HepG2 (cell line): ENCODE measurements at regions not wholly inside any gene's neighbourhood (a gene's known extent, or its start where the extent isn't known, plus 50 kb on each side); places are given as distances from the start of the nearest gene placed in this dataset.

Experiments used
- ATAC-seq: fragments of 200-7000 bp; cut with Tn5 transposase; 3 replicates; pipeline ENCODE4 v1.9.1; 2020; ENCODE audit warnings: mild to moderate bottlenecking, moderate library complexity
- BruUV-seq: library from RNA; stranded (reverse); fragments of 400-500 nt; replicated peaks from 2 replicates; lab custom pipeline; 2021; lab: Mats Ljungman, UMichigan
- CTCF ChIA-PET: fragments of 300-600 bp; formaldehyde crosslinking; extraction: SDS; loops from one replicate; lab custom pipeline; 2021; ENCODE audit warnings: low total read pairs, inconsistent platforms, low intra/inter-chr PET ratio; lab: Yijun Ruan, JAX
- POLR2A ChIA-PET: fragments of 350-600 bp; sonication (Branson Sonifier 250); formaldehyde crosslinking; loops from one replicate; lab custom pipeline; 2020; ENCODE audit warnings: antibody characterized with exemption, inconsistent platforms; lab: Yijun Ruan, JAX
- DNase-seq: peaks from one replicate; pipeline ENCODE4 v3.0.0-alpha.2; 2015; ENCODE audit warnings: low spot score
- FAIRE-seq: peaks from 3 replicates; lab custom pipeline; 2011; peaks lifted over from hg19 to GRCh38; lab: Jason Lieb, UNC
- H2AFZ ChIP-seq: one replicate; pipeline ENCODE4 v1.6.1; 2011; ENCODE audit warnings: low read length, inconsistent platforms
- H3K27ac ChIP-seq: fragments of 300-600 bp; 3 replicates; pipeline ENCODE4 v1.8.0; 2011; ENCODE audit warnings: mixed run types, mild to moderate bottlenecking, mixed read lengths, low read length, inconsistent platforms; ENCODE audit not compliant: insufficient read depth; ENCODE audit errors: extremely low read length
- H3K27me3 ChIP-seq, 2 experiments: fragments of 200-600 bp in 1 of 2; 2 replicates in 1 of 2; 3 replicates in 1 of 2; pipeline versions ENCODE4 v1.6.0 to v1.8.0; 2011; ENCODE audit warnings: low read length in 2 of 2, mild to moderate bottlenecking in 2 of 2, moderate library complexity in 2 of 2, inconsistent platforms in 1 of 2; ENCODE audit not compliant: insufficient read depth in 2 of 2, control insufficient read depth in 1 of 2
- H3K36me3 ChIP-seq, 2 experiments: fragments of 200-600 bp in 1 of 2; replicated peaks in 1 of 2; 2 replicates in 1 of 2; 3 replicates in 1 of 2; pipeline versions ENCODE4 v1.5.1 to v1.8.0; 2011; ENCODE audit warnings: low read length in 2 of 2, inconsistent platforms in 1 of 2; ENCODE audit not compliant: insufficient read depth in 2 of 2, control insufficient read depth in 1 of 2
- H3K4me1 ChIP-seq: 2 replicates; pipeline ENCODE4 v1.5.1; 2012; ENCODE audit warnings: low read length, inconsistent platforms; ENCODE audit not compliant: insufficient read depth
- H3K4me2 ChIP-seq: 2 replicates; pipeline ENCODE4 v1.6.0; 2011; ENCODE audit warnings: low read depth, low read length, inconsistent platforms
- H3K4me3 ChIP-seq, 3 experiments: fragments of 200-600 bp in 1 of 3; sonication (generic), shearing (Covaris generic) in 1 of 3; replicated peaks in 1 of 3; 2 replicates each; pipeline ENCODE4 v1.5.1; 2011 to 2016; ENCODE audit warnings: low read length in 3 of 3, inconsistent platforms in 2 of 3, low read depth in 2 of 3, mild to moderate bottlenecking in 2 of 3, control low read depth in 1 of 3, mixed read lengths in 1 of 3; ENCODE audit not compliant: insufficient read depth in 1 of 3
- H3K79me2 ChIP-seq: one replicate; pipeline ENCODE4 v1.6.1; 2011; ENCODE audit warnings: low read length, inconsistent platforms; ENCODE audit not compliant: insufficient read depth
- H3K9ac ChIP-seq: 2 replicates; pipeline ENCODE4 v1.6.0; 2011; ENCODE audit warnings: mild to moderate bottlenecking, low read depth, low read length, inconsistent platforms; ENCODE audit not compliant: insufficient read depth
- H3K9me3 ChIP-seq: 2 replicates; pipeline ENCODE4 v1.5.1; 2012; ENCODE audit warnings: mild to moderate bottlenecking, low read length
- H4K20me1 ChIP-seq: 2 replicates; pipeline ENCODE4 v1.6.0; 2011; ENCODE audit warnings: inconsistent platforms, mild to moderate bottlenecking, low read length, moderate library complexity; ENCODE audit not compliant: insufficient read depth
- CHCHD3 ChIP-seq: sonication (generic); formaldehyde crosslinking; IDR thresholded peaks from 2 replicates; pipeline ENCODE4 v1.8.0; 2022; ENCODE audit warnings: mild to moderate bottlenecking, missing genetic modification reagents, moderate library complexity
- MYC ChIP-seq: sonication (generic); formaldehyde crosslinking; IDR thresholded peaks from 2 replicates; pipeline ENCODE4 v1.9.0; 2021; ENCODE audit warnings: missing genetic modification reagents, borderline replicate concordance
- NR2F2 ChIP-seq: IDR thresholded peaks from 2 replicates; pipeline ENCODE4 v1.6.1; 2012; ENCODE audit warnings: low read depth, inconsistent platforms, borderline replicate concordance
- NRL ChIP-seq: sonication (generic); formaldehyde crosslinking; IDR thresholded peaks from 2 replicates; pipeline ENCODE4 v1.5.0; 2020; ENCODE audit warnings: missing genetic modification reagents, mild to moderate bottlenecking, moderate library complexity, borderline replicate concordance
- SPEN ChIP-seq: sonication (generic); formaldehyde crosslinking; IDR thresholded peaks from 2 replicates; pipeline ENCODE4 v1.5.1; 2020; ENCODE audit warnings: low read depth, mild to moderate bottlenecking, missing genetic modification reagents
- ZNF207 ChIP-seq: fragments of 450-650 bp; IDR thresholded peaks from 2 replicates; pipeline ENCODE4 v1.6.1; 2016; ENCODE audit warnings: antibody characterized with exemption, borderline replicate concordance
- ZNF282 ChIP-seq: fragments of 450-650 bp; IDR thresholded peaks from 2 replicates; pipeline ENCODE4 v1.6.1; 2018; ENCODE audit not compliant: partially characterized antibody
- ZSCAN30 ChIP-seq: sonication (generic); formaldehyde crosslinking; IDR thresholded peaks from 2 replicates; pipeline ENCODE4 v1.5.0; 2020; ENCODE audit warnings: mild to moderate bottlenecking, missing genetic modification reagents
- WGBS: methylation state at CpG from one replicate; pipeline ENCODE4 v1.1.6; 2017; ENCODE audit warnings: low lambda C conversion rate; 5-methylcytosine and 5-hydroxymethylcytosine counted together
- in situ Hi-C: cut with HindIII; loops from 2 replicates; pipeline ENCODE4 v1.10.0; 2017; ENCODE audit warnings: low pct_unique_long_range_greater_than_20kb; ENCODE audit not compliant: extremely low pct_ligation_motif_present
- intact Hi-C: fragments of 100-400 bp; cut with micrococcal nuclease; formaldehyde crosslinking; loops from one replicate; pipeline ENCODE4 v1.10.0; 2022; ENCODE audit not compliant: unreplicated experiment
- TF ChIP-seq, protein P1 (sequence below): sonication (generic); formaldehyde crosslinking; IDR thresholded peaks from 2 replicates; pipeline ENCODE4 v1.5.0; 2020; ENCODE audit warnings: missing genetic modification reagents
- TF ChIP-seq, protein P2 (sequence below): sonication (generic); formaldehyde crosslinking; IDR thresholded peaks from 2 replicates; pipeline ENCODE4 v1.5.1; 2020; ENCODE audit warnings: missing genetic modification reagents, mild to moderate bottlenecking, borderline replicate concordance
- TF ChIP-seq, protein P3 (sequence below): sonication (generic); formaldehyde crosslinking; IDR thresholded peaks from 2 replicates; pipeline ENCODE4 v1.4.0; 2020; ENCODE audit warnings: mild to moderate bottlenecking, missing genetic modification reagents
- TF ChIP-seq, protein P4 (sequence below): sonication (generic); formaldehyde crosslinking; IDR thresholded peaks from 2 replicates; pipeline ENCODE4 v1.4.0; 2020; ENCODE audit warnings: missing genetic modification reagents, borderline replicate concordance

DNA sequence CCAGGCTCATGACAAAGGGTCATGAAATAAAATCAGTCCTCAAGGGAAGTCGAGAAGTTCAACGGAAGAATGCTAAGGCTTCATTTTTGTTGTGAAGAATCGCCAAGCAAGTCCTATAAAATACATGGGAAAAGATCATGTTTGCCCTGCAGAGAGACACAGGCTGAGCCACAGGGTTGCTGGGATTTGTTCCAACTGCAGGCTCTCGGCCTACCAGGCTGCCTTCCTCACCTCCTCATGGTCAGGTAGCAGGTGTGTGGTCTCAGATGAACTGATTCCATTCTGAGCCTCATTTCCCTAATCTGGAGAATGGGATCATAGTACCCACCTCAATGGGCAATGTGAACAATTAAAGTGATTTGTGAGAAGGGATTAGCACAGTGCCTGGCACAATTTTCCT, 114.9 kb upstream of the SPATA13 start:
- Histone ChIP-seq H3K9ac (no peak overlapping the region), H3K27ac (no peak overlapping the region), H3K27me3 (no peaks in the 10 kb centered on the region; a peak in 1 of 5 replicates), H4K20me1 (no peaks in the 10 kb centered on the region), H3K79me2 (no peaks in the 10 kb centered on the region), H3K9me3 (peaks cover 13% of the 10 kb centered on the region), H2AFZ (no peak overlapping the region), H3K4me2 (no peak overlapping the region), H3K4me3 (no peak overlapping the region), H3K4me1 (peaks cover 13% of the 10 kb centered on the region; the same call in 1 of the 2 replicates), H3K36me3 (no peaks in the 10 kb centered on the region)
- FAIRE-seq: no peak
- intact Hi-C loops (no loop called here), in situ Hi-C loops (no loop called here)
- CTCF ChIA-PET: no interaction called here
- WGBS: 20% methylated on average over 4 of the region's 4 CpGs
- ATAC-seq: no peak
- BruUV-seq: no TSS peak
- TF ChIP-seq, protein P1, sequence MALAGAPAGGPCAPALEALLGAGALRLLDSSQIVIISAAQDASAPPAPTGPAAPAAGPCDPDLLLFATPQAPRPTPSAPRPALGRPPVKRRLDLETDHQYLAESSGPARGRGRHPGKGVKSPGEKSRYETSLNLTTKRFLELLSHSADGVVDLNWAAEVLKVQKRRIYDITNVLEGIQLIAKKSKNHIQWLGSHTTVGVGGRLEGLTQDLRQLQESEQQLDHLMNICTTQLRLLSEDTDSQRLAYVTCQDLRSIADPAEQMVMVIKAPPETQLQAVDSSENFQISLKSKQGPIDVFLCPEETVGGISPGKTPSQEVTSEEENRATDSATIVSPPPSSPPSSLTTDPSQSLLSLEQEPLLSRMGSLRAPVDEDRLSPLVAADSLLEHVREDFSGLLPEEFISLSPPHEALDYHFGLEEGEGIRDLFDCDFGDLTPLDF: no peak
- POLR2A ChIA-PET: no interaction called here
- DNase-seq: no peak

DNA sequence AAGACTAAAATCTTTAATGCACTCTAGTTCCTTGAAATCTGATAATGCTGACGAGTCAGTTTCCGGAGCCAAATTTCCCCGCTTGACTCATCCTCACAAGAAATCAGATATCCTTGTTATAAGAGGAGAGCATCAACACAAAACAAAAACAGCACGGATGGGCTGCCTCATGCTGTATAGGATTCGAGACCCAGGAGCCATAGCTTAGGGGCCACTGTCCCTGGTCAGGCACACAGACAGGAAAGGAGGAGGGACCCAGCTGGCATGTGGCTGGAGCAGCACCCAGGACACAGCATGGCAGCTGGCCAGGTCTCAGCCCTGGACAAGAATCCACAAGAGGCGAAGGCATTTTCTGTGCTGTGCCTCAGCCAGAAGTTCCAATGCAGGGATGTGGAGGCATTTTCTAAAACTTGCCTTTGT, 110.2 kb upstream of the SPATA13 start:
- in situ Hi-C loops (loop anchor here (10.0 kb wide), 1 partner anchor 174 kb away; no protein-coding TSS in a partner anchor), intact Hi-C loops (no loop called here)
- Histone ChIP-seq H2AFZ (no peak overlapping the region), H3K9me3 (peaks cover 13% of the 10 kb centered on the region), H3K4me2 (no peak overlapping the region), H3K79me2 (no peaks in the 10 kb centered on the region), H4K20me1 (no peaks in the 10 kb centered on the region), H3K4me1 (peaks cover 17% of the 10 kb centered on the region), H3K36me3 (no peaks in the 10 kb centered on the region), H3K9ac (no peak overlapping the region), H3K27me3 (no peaks in the 10 kb centered on the region; a peak in 1 of 5 replicates), H3K27ac (no peak overlapping the region), H3K4me3 (no peak overlapping the region)
- ChIA-PET CTCF (no interaction called here), POLR2A (no interaction called here)
- FAIRE-seq: no peak
- ATAC-seq: no peak
- 49% methylated on average over 6 of the region's 6 CpGs for WGBS
- BruUV-seq: no TSS peak
- DNase-seq: no peak
- TF ChIP-seq MYC (CRISPR knock-in tag): no peak
- TF ChIP-seq, protein P2, sequence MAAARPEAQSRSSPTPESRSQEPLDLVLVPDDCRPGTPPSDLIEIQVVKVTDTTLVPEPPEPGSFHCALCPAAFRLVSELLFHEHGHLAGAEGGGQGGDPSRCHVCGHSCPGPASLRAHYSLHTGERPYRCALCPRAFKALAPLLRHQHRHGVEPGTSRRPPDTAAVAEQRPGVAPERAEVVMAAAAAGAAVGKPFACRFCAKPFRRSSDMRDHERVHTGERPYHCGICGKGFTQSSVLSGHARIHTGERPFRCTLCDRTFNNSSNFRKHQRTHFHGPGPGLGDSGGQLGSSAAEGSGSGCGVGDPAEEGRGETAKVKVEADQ: no peak
- no peak for TF ChIP-seq ZSCAN30 (CRISPR knock-in tag)
- no peak for TF ChIP-seq CHCHD3 (CRISPR knock-in tag)
- TF ChIP-seq ZNF282: no peak
- TF ChIP-seq NRL: no peak
- TF ChIP-seq, protein P3, sequence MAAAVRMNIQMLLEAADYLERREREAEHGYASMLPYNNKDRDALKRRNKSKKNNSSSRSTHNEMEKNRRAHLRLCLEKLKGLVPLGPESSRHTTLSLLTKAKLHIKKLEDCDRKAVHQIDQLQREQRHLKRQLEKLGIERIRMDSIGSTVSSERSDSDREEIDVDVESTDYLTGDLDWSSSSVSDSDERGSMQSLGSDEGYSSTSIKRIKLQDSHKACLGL: no peak
- no peak for TF ChIP-seq SPEN (CRISPR knock-in tag)
- TF ChIP-seq, protein P4, sequence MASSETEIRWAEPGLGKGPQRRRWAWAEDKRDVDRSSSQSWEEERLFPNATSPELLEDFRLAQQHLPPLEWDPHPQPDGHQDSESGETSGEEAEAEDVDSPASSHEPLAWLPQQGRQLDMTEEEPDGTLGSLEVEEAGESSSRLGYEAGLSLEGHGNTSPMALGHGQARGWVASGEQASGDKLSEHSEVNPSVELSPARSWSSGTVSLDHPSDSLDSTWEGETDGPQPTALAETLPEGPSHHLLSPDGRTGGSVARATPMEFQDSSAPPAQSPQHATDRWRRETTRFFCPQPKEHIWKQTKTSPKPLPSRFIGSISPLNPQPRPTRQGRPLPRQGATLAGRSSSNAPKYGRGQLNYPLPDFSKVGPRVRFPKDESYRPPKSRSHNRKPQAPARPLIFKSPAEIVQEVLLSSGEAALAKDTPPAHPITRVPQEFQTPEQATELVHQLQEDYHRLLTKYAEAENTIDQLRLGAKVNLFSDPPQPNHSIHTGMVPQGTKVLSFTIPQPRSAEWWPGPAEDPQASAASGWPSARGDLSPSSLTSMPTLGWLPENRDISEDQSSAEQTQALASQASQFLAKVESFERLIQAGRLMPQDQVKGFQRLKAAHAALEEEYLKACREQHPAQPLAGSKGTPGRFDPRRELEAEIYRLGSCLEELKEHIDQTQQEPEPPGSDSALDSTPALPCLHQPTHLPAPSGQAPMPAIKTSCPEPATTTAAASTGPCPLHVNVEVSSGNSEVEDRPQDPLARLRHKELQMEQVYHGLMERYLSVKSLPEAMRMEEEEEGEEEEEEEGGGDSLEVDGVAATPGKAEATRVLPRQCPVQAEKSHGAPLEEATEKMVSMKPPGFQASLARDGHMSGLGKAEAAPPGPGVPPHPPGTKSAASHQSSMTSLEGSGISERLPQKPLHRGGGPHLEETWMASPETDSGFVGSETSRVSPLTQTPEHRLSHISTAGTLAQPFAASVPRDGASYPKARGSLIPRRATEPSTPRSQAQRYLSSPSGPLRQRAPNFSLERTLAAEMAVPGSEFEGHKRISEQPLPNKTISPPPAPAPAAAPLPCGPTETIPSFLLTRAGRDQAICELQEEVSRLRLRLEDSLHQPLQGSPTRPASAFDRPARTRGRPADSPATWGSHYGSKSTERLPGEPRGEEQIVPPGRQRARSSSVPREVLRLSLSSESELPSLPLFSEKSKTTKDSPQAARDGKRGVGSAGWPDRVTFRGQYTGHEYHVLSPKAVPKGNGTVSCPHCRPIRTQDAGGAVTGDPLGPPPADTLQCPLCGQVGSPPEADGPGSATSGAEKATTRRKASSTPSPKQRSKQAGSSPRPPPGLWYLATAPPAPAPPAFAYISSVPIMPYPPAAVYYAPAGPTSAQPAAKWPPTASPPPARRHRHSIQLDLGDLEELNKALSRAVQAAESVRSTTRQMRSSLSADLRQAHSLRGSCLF: no peak
- TF ChIP-seq NR2F2: no peak
- TF ChIP-seq ZNF207: no peak
